Medulla oblongata (tissue), 1 donor: ENCODE measurements at regions not wholly inside any gene's neighbourhood (a gene's known extent, or its start where the extent isn't known, plus 50 kb on each side); places are given as distances from the start of the nearest gene placed in this dataset.

ENCODE experiments used
- DNase-seq: peaks from one replicate; pipeline ENCODE4 v3.0.0-alpha.2; 2015; ENCODE audit errors: extremely low spot score

DNA sequence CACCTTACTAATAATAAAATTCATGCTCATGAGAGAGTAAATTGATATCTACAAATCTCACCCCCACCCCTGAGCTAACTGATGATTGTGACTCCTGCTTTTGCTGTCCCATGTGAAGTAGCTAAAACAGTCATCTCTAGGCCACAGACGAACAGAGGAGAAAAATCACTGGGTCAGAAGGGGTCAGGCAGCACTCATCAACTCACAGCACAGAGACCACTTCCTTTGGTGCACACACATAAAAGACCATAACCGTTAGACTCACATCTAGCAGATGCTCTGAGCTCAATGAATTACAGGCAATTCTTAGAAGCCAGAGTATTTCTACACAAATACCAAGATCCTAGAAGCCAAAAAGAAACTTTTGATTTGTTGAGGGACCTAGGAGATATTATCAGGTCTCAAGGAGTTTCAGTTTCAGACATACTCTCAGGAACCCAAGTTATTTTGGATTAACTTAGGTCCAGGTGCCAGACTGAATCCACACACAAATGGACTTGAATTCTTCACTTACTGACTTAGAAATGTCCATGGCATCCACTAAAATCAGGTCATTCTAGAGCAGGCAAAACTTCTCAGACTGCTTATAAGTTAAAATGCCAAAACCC, 65.0 kb upstream of the TES start:
- no peak for DNase-seq

DNA sequence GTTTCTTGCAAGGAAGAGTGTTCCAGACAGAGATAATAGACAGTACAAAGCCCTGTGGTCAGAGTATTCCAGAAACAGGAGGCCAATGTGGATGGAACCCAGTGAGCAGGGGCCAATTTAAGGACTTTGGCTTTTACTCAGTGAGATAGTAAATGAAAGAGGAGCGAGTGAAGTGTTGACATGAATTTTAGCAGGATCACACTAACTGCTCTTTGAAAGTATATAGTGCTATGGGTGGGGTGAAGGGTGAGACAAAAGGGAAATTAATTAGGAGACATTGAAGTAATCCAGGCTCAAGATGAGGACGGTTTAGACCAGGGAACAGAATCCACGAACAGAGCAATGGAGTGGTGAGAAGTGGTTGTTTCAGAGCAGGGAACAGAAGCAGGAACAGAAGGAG, 62.2 kb upstream of the TES start:
- DNase-seq: no peak

- DNase-seq: no peak
Measured at GRCh38 chr7:116148626-116149025, 61.7 kb upstream of the TES start.

GRCh38 chr7:116150588-116150987, 59.8 kb upstream of the TES start:
- no peak for DNase-seq

DNA sequence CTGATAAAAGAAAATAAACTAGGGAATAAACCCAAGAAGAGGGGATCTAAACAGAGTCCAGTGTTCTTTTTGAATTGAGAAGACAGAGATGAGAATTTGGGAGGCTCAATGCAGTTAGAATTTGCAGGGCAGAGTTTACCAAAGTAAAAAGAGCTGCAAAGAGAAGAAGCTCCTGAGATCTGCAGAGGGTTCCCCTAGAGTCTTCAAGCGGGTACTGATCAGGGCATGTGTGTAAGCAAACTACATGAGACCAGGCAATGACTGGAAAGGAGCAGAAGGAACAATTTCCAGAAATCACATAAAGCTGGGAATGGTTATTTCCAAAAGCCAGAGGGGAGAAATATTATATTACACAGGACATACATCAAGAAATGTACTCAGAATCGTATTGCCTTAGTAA, 58.1 kb upstream of the TES start:
- no peak for DNase-seq

- DNase-seq: no peak
Measured at GRCh38 chr7:116153050-116153449, 57.3 kb upstream of the TES start.

- DNase-seq: no peak
Measured at GRCh38 chr7:116159711-116160110, 50.6 kb upstream of the TES start.
